ENCODE measurements at regions not wholly inside any gene's neighbourhood (a gene's known extent, or its start where the extent isn't known, plus 50 kb on each side); places are given as distances from the start of the nearest gene placed in this dataset.

- TF ChIP-seq CTCF (IDR thresholded peaks at IDR 0.05), result no peak
- no peak for TF ChIP-seq POLR2A (IDR thresholded peaks at IDR 0.05)
Measured at GRCh38 chr11:95361180-95361579, 130.2 kb upstream of the SESN3 start.

All from esophagus squamous epithelium (tissue), 4 donors.